ENCODE measurements at regions not wholly inside any gene's neighbourhood (a gene's known extent, or its start where the extent isn't known, plus 50 kb on each side); places are given as distances from the start of the nearest gene placed in this dataset.

GRCh38 chr13:105144020-105144419 is 1391.4 kb downstream of the EFNB2 start:
- intact Hi-C loops (cut with DNase I; ENCODE audit: low total_unique reads) = no loop called here
- H3K4me3 ChIP-seq (ENCODE audit: low read depth, poor library complexity, severe bottlenecking) = no peak overlapping the region
- TF ChIP-seq POLR2A (IDR thresholded peaks at IDR 0.05) (no peak), CTCF (IDR thresholded peaks at IDR 0.05) (no peak)
- WGBS, 2 donors = 97 to 98% methylated on average over 3 of the region's 3 CpGs
- no peak for DNase-seq (ENCODE audit: low spot score in 2 of 2)

- intact Hi-C loops (cut with DNase I; ENCODE audit: low total_unique reads) = no loop called here
- TF ChIP-seq CTCF (IDR thresholded peaks at IDR 0.05) (no peak), POLR2A (IDR thresholded peaks at IDR 0.05) (no peak)
- no peak overlapping the region for H3K4me3 ChIP-seq (ENCODE audit: low read depth, poor library complexity, severe bottlenecking)
- WGBS, 2 donors = 39 to 48% methylated on average over 2 of the region's 2 CpGs
- DNase-seq (ENCODE audit: low spot score in 2 of 2) = no peak
These were observed 1392.9 kb downstream of the EFNB2 start for GRCh38 chr13:105142556-105142955.

GRCh38 chr13:105139380-105140285 is 1395.8 kb downstream of the EFNB2 start:
- no peak overlapping the region for H3K4me3 ChIP-seq (ENCODE audit: low read depth, poor library complexity, severe bottlenecking)

GRCh38 chr13:105139048-105139379 is 1396.4 kb downstream of the EFNB2 start:
- 69 to 79% methylated on average over 3 of the region's 3 CpGs for WGBS, 2 donors
- DNase-seq (ENCODE audit: low spot score in 2 of 2) = no peak
- TF ChIP-seq CTCF (IDR thresholded peaks at IDR 0.05) (no peak), POLR2A (IDR thresholded peaks at IDR 0.05) (no peak)
- H3K4me3 ChIP-seq (ENCODE audit: low read depth, poor library complexity, severe bottlenecking) = no peak overlapping the region
- intact Hi-C loops (cut with DNase I; ENCODE audit: low total_unique reads) = no loop called here

More at GRCh38 chr13:105139380-105140285, 1395.8 kb downstream of the EFNB2 start:
- WGBS, 2 donors = 69 to 73% methylated on average over 20 of the region's 20 CpGs
- TF ChIP-seq POLR2A (IDR thresholded peaks at IDR 0.05) (no peak), CTCF (IDR thresholded peaks at IDR 0.05) (no peak)
- peak; percentile 22 to 86 for DNase-seq (ENCODE audit: low spot score in 2 of 2)
- intact Hi-C loops (cut with DNase I; ENCODE audit: low total_unique reads) = no loop called here

GRCh38 chr13:105135852-105136615 is 1399.4 kb downstream of the EFNB2 start:
- 65 to 69% methylated on average over 3 of the region's 3 CpGs for WGBS, 2 donors
- DNase-seq (ENCODE audit: low spot score in 2 of 2) = no peak
- no peak for TF ChIP-seq CTCF (IDR thresholded peaks at IDR 0.05)
- no peak for TF ChIP-seq POLR2A (IDR thresholded peaks at IDR 0.05)
- H3K4me3 ChIP-seq (ENCODE audit: low read depth, poor library complexity, severe bottlenecking) = no peak overlapping the region
- intact Hi-C loops (cut with DNase I; ENCODE audit: low total_unique reads) = no loop called here

Measured in lower leg skin (tissue), 4 donors.